ENCODE measurements at regions not wholly inside any gene's neighbourhood (a gene's known extent, or its start where the extent isn't known, plus 50 kb on each side); places are given as distances from the start of the nearest gene placed in this dataset.

GRCh38 chr3:43870844-43871626 lies 180.3 kb downstream of the ABHD5 start:
- no peak overlapping the region for H3K4me3 Mint-ChIP-seq
- peaks cover 7% of the 10 kb centered on the region; the same call in 2 of the 3 replicates for H3K9me3 Mint-ChIP-seq
- DNase-seq (ENCODE audit: low spot score) (no peak), ATAC-seq (no peak)
- no peak for TF ChIP-seq NANOG (IDR thresholded peaks at IDR 0.05; ENCODE audit: borderline replicate concordance)
- H3K27me3 Mint-ChIP-seq (ENCODE audit: insufficient read depth, low read depth, poor library complexity), result peaks cover 1% of the 10 kb centered on the region
- H3K36me3 Mint-ChIP-seq (ENCODE audit: low read depth), result no peaks in the 10 kb centered on the region; the same call in 2 of the 3 replicates
- Histone ChIP-seq H3K4me3 (no peak overlapping the region), H3K27me3 (ENCODE audit: insufficient read depth) (no peaks in the 10 kb centered on the region), H3K27ac (ENCODE audit: low read depth) (no peak overlapping the region), H3K4me2 (no peak overlapping the region), H3K4me1 (ENCODE audit: insufficient read depth) (peaks cover 12% of the 10 kb centered on the region), H3K36me3 (ENCODE audit: insufficient read depth) (no peaks in the 10 kb centered on the region), H3K9me2 (ENCODE audit: insufficient read depth) (peaks cover 8% of the 10 kb centered on the region; the same call in 1 of the 2 replicates), H3K79me2 (replicated peaks; ENCODE audit: insufficient read depth) (no peaks in the 10 kb centered on the region), H3F3A (replicated peaks; ENCODE audit: low read depth) (no peaks in the 10 kb centered on the region), H4K20me1 (replicated peaks; ENCODE audit: insufficient read depth) (no peaks in the 10 kb centered on the region), H2AFZ (no peak overlapping the region)
- H3K27ac Mint-ChIP-seq, result no peak overlapping the region
- H3K4me1 Mint-ChIP-seq, result peaks cover 27% of the 10 kb centered on the region

- Histone ChIP-seq H3F3A (replicated peaks; ENCODE audit: low read depth) (no peaks in the 10 kb centered on the region), H3K4me3 (no peak overlapping the region), H2AFZ (no peak overlapping the region), H3K79me2 (replicated peaks; ENCODE audit: insufficient read depth) (no peaks in the 10 kb centered on the region), H3K9me2 (ENCODE audit: insufficient read depth) (peaks cover 8% of the 10 kb centered on the region; the same call in 1 of the 2 replicates), H3K27me3 (ENCODE audit: insufficient read depth) (no peaks in the 10 kb centered on the region), H3K4me2 (no peak overlapping the region), H4K20me1 (replicated peaks; ENCODE audit: insufficient read depth) (no peaks in the 10 kb centered on the region), H3K36me3 (ENCODE audit: insufficient read depth) (no peaks in the 10 kb centered on the region), H3K4me1 (ENCODE audit: insufficient read depth) (peaks cover 12% of the 10 kb centered on the region), H3K27ac (ENCODE audit: low read depth) (no peak overlapping the region)
- ATAC-seq, result no peak
- peaks cover 27% of the 10 kb centered on the region for H3K4me1 Mint-ChIP-seq
- no peak overlapping the region for H3K4me3 Mint-ChIP-seq
- TF ChIP-seq EZH2 (IDR thresholded peaks at IDR 0.05; ENCODE audit: low read depth, unreplicated experiment) (no peak), ETS1 (IDR thresholded peaks at IDR 0.05) (no peak), CREB1 (CRISPR knock-in tag; IDR thresholded peaks at IDR 0.05; ENCODE audit: low read depth) (no peak), ZNF331 (CRISPR knock-in tag; IDR thresholded peaks at IDR 0.05; ENCODE audit: low read depth) (no peak), JUNB (IDR thresholded peaks at IDR 0.05; ENCODE audit: unreplicated experiment) (no peak)
- no peak for DNase-seq (ENCODE audit: low spot score)
- H3K36me3 Mint-ChIP-seq (ENCODE audit: low read depth), result no peaks in the 10 kb centered on the region; the same call in 2 of the 3 replicates
- H3K27ac Mint-ChIP-seq, result no peak overlapping the region
- H3K27me3 Mint-ChIP-seq (ENCODE audit: insufficient read depth, low read depth, poor library complexity), result peaks cover 1% of the 10 kb centered on the region
- peaks cover 7% of the 10 kb centered on the region; the same call in 2 of the 3 replicates for H3K9me3 Mint-ChIP-seq
Measured at GRCh38 chr3:43871627-43872245, 181.0 kb downstream of the ABHD5 start.

- peaks cover 1% of the 10 kb centered on the region for H3K27me3 Mint-ChIP-seq (ENCODE audit: insufficient read depth, low read depth, poor library complexity)
- Histone ChIP-seq H3K36me3 (ENCODE audit: insufficient read depth) (no peaks in the 10 kb centered on the region), H3K4me3 (no peak overlapping the region), H3K27me3 (ENCODE audit: insufficient read depth) (no peaks in the 10 kb centered on the region), H3K27ac (ENCODE audit: low read depth) (no peak overlapping the region), H3K4me1 (ENCODE audit: insufficient read depth) (peaks cover 12% of the 10 kb centered on the region), H4K20me1 (replicated peaks; ENCODE audit: insufficient read depth) (no peaks in the 10 kb centered on the region), H3K79me2 (replicated peaks; ENCODE audit: insufficient read depth) (no peaks in the 10 kb centered on the region), H2AFZ (no peak overlapping the region; the same call in 1 of the 2 replicates), H3K4me2 (no peak overlapping the region), H3K9me2 (ENCODE audit: insufficient read depth) (peaks cover 8% of the 10 kb centered on the region; the same call in 1 of the 2 replicates), H3F3A (replicated peaks; ENCODE audit: low read depth) (no peaks in the 10 kb centered on the region)
- no peaks in the 10 kb centered on the region; the same call in 2 of the 3 replicates for H3K36me3 Mint-ChIP-seq (ENCODE audit: low read depth)
- H3K9me3 Mint-ChIP-seq, result peaks cover 7% of the 10 kb centered on the region; the same call in 2 of the 3 replicates
- DNase-seq (ENCODE audit: low spot score) (no peak), ATAC-seq (no peak)
- no peak overlapping the region for H3K27ac Mint-ChIP-seq
- H3K4me1 Mint-ChIP-seq, result peaks cover 30% of the 10 kb centered on the region
- no peak overlapping the region for H3K4me3 Mint-ChIP-seq
- no peak for TF ChIP-seq REST (IDR thresholded peaks at IDR 0.05; ENCODE audit: unreplicated experiment)
- no peak for TF ChIP-seq ZNF331 (CRISPR knock-in tag; IDR thresholded peaks at IDR 0.05; ENCODE audit: low read depth)
- TF ChIP-seq ZNF114 (CRISPR knock-in tag; IDR thresholded peaks at IDR 0.05), result no peak
Measured at GRCh38 chr3:43872301-43872700, 181.6 kb downstream of the ABHD5 start.
